SK-N-SH treated with all-trans-retinoic acid at 6 μM for 48 hours (cell line): ENCODE measurements at regions not wholly inside any gene's neighbourhood (a gene's known extent, or its start where the extent isn't known, plus 50 kb on each side); places are given as distances from the start of the nearest gene placed in this dataset.

ENCODE experiments used
- ARNTL ChIP-seq: fragments of 450-650 bp; formaldehyde crosslinking; IDR thresholded peaks from 2 replicates; pipeline ENCODE4 v1.5.0; 2020; ENCODE audit warnings: low read depth, mild to moderate bottlenecking, moderate library complexity, borderline replicate concordance
- CREB5 ChIP-seq: fragments of 250-450 bp; sonication (Bioruptor Pico); IDR thresholded peaks from 2 replicates; pipeline ENCODE4 v1.5.1; 2020; ENCODE audit warnings: low read depth, mild to moderate bottlenecking, moderate library complexity
- ESRRG ChIP-seq: fragments of 250-450 bp; sonication (Bioruptor Pico); IDR thresholded peaks from 2 replicates; pipeline ENCODE4 v1.6.1; 2021; ENCODE audit warnings: mild to moderate bottlenecking
- GLIS3 ChIP-seq: fragments of 250-450 bp; sonication (Bioruptor Pico); IDR thresholded peaks from 2 replicates; pipeline ENCODE4 v1.5.0; 2020; ENCODE audit warnings: mild to moderate bottlenecking, moderate library complexity
- ISL1 ChIP-seq: fragments of 250-450 bp; sonication (Bioruptor Pico); IDR thresholded peaks from 2 replicates; pipeline ENCODE4 v2.1.2; 2022; ENCODE audit warnings: mild to moderate bottlenecking, moderate library complexity
- PATZ1 ChIP-seq: fragments of 250-450 bp; sonication (Bioruptor Pico); IDR thresholded peaks from 2 replicates; pipeline ENCODE4 v1.8.0; 2020; ENCODE audit warnings: mild to moderate bottlenecking, moderate library complexity, borderline replicate concordance
- POU6F1 ChIP-seq: fragments of 250-450 bp; sonication (Bioruptor Pico); IDR thresholded peaks from 2 replicates; pipeline ENCODE4 v1.8.0; 2021; ENCODE audit warnings: low read depth, mild to moderate bottlenecking, moderate library complexity, borderline replicate concordance
- RARB ChIP-seq: fragments of 250-450 bp; sonication (Bioruptor Pico); IDR thresholded peaks from 2 replicates; pipeline ENCODE4 v1.8.0; 2021; ENCODE audit warnings: mild to moderate bottlenecking, moderate library complexity
- TOX ChIP-seq: fragments of 250-450 bp; sonication (Bioruptor Pico); IDR thresholded peaks from 2 replicates; pipeline ENCODE4 v1.8.0; 2021; ENCODE audit warnings: mild to moderate bottlenecking, moderate library complexity, borderline replicate concordance
- TSHZ2 ChIP-seq: fragments of 250-450 bp; sonication (Bioruptor Pico); IDR thresholded peaks from 2 replicates; pipeline ENCODE4 v1.5.0; 2020; ENCODE audit warnings: mild to moderate bottlenecking, moderate library complexity
- ZC3H10 ChIP-seq: fragments of 250-450 bp; sonication (Bioruptor Pico); IDR thresholded peaks from 2 replicates; pipeline ENCODE4 v1.5.1; 2021; ENCODE audit warnings: mild to moderate bottlenecking, moderate library complexity
- ZFP3 ChIP-seq: fragments of 250-450 bp; sonication (Bioruptor Pico); IDR thresholded peaks from 2 replicates; pipeline ENCODE4 v1.5.0; 2020; ENCODE audit warnings: mild to moderate bottlenecking, moderate library complexity
- ZNF70 ChIP-seq: fragments of 450-650 bp; formaldehyde crosslinking; IDR thresholded peaks from 2 replicates; pipeline ENCODE4 v1.5.0; 2020; ENCODE audit warnings: mild to moderate bottlenecking, moderate library complexity
- ZNF8 ChIP-seq: fragments of 450-650 bp; formaldehyde crosslinking; IDR thresholded peaks from 2 replicates; pipeline ENCODE4 v1.5.0; 2020; ENCODE audit warnings: mild to moderate bottlenecking, moderate library complexity

- no peak for TF ChIP-seq ISL1
- TF ChIP-seq ZFP3 (CRISPR knock-in tag), result no peak
- TF ChIP-seq ZC3H10 (CRISPR knock-in tag), result no peak
- no peak for TF ChIP-seq CREB5 (CRISPR knock-in tag)
- no peak for TF ChIP-seq ARNTL
- no peak for TF ChIP-seq PATZ1 (CRISPR knock-in tag)
- TF ChIP-seq ZNF8 (CRISPR knock-in tag), result no peak
- no peak for TF ChIP-seq TOX
- no peak for TF ChIP-seq POU6F1 (CRISPR knock-in tag)
- no peak for TF ChIP-seq TSHZ2 (CRISPR knock-in tag)
- no peak for TF ChIP-seq GLIS3 (CRISPR knock-in tag)
- TF ChIP-seq ESRRG (CRISPR knock-in tag), result no peak
- TF ChIP-seq ZNF70 (CRISPR knock-in tag), result no peak
- no peak for TF ChIP-seq RARB (CRISPR knock-in tag)
Observed at GRCh38 chr7:118060692-118061091, 123.3 kb upstream of the LSM8 start.
